ENCODE measurements at regions not wholly inside any gene's neighbourhood (a gene's known extent, or its start where the extent isn't known, plus 50 kb on each side); places are given as distances from the start of the nearest gene placed in this dataset.

GRCh38 chr16:79687249-79688130 is 87.0 kb upstream of the MAF start:
- Histone ChIP-seq H3F3A (ENCODE audit: control insufficient read depth, insufficient read depth) (no peaks in the 10 kb centered on the region), H3K79me2 (ENCODE audit: control insufficient read depth, low read length) (no peaks in the 10 kb centered on the region), H4K20me1 (ENCODE audit: control insufficient read depth, insufficient read depth, low read depth, low read length) (no peaks in the 10 kb centered on the region), H3K9me2 (replicated peaks; ENCODE audit: control insufficient read depth, low read length) (no peaks in the 10 kb centered on the region), H3K4me1 (ENCODE audit: control insufficient read depth, low read length) (no peaks in the 10 kb centered on the region), H3K36me3 (ENCODE audit: control insufficient read depth, low read length) (no peaks in the 10 kb centered on the region), H3K9me3 (ENCODE audit: control insufficient read depth, insufficient read depth, low read length) (no peaks in the 10 kb centered on the region), H3K4me3 (ENCODE audit: low read length) (no peak overlapping the region), H3K27ac (ENCODE audit: low read depth, low read length) (no peak overlapping the region), H3K4me2 (ENCODE audit: low read length) (no peak overlapping the region), H3K27me3 (ENCODE audit: control insufficient read depth, low read length) (no peaks in the 10 kb centered on the region)
- TF ChIP-seq, protein P1, sequence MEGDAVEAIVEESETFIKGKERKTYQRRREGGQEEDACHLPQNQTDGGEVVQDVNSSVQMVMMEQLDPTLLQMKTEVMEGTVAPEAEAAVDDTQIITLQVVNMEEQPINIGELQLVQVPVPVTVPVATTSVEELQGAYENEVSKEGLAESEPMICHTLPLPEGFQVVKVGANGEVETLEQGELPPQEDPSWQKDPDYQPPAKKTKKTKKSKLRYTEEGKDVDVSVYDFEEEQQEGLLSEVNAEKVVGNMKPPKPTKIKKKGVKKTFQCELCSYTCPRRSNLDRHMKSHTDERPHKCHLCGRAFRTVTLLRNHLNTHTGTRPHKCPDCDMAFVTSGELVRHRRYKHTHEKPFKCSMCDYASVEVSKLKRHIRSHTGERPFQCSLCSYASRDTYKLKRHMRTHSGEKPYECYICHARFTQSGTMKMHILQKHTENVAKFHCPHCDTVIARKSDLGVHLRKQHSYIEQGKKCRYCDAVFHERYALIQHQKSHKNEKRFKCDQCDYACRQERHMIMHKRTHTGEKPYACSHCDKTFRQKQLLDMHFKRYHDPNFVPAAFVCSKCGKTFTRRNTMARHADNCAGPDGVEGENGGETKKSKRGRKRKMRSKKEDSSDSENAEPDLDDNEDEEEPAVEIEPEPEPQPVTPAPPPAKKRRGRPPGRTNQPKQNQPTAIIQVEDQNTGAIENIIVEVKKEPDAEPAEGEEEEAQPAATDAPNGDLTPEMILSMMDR (IDR thresholded peaks at IDR 0.05; ENCODE audit: low read depth, low read length, poor library complexity, severe bottlenecking) = no peak
- TF ChIP-seq EZH2phosphoT487 (IDR thresholded peaks at IDR 0.05; ENCODE audit: borderline replicate concordance, low read length) = no peak

- no peaks in the 10 kb centered on the region for H3K4me1 ChIP-seq (ENCODE audit: control insufficient read depth, low read length)
- H3K4me2 ChIP-seq (ENCODE audit: low read length) = no peak overlapping the region
These were observed 85.3 kb upstream of the MAF start for GRCh38 chr16:79685871-79686270.

DNA sequence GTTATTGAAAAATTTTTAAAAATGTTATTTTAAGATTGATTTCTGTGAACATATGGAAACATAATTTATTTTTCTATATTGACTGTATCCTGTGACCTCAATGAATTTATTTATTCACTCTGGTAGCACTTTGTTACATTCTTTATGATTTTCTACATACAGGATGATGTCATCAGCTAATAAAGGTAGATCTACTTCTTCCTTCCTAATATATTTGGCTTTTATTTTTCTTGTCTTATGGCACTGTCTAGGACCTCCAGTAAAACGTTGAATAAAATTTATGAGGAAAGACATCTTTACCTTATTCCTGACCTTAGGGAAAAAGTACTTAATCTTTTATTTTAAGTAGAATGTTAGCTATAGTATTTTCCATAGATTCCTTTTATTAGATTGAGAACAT is 78.8 kb upstream of the MAF start:
- H3K27me3 ChIP-seq (ENCODE audit: control insufficient read depth, low read length) = no peaks in the 10 kb centered on the region
- H3K9me2 ChIP-seq (replicated peaks; ENCODE audit: control insufficient read depth, low read length) = no peaks in the 10 kb centered on the region
- no peaks in the 10 kb centered on the region for H3K9me3 ChIP-seq (ENCODE audit: control insufficient read depth, insufficient read depth, low read length)
- no peak for TF ChIP-seq EZH2phosphoT487 (IDR thresholded peaks at IDR 0.05; ENCODE audit: borderline replicate concordance, low read length)
- TF ChIP-seq, protein P1 (IDR thresholded peaks at IDR 0.05; ENCODE audit: low read depth, low read length, poor library complexity, severe bottlenecking) = no peak
- H3F3A ChIP-seq (ENCODE audit: control insufficient read depth, insufficient read depth) = no peaks in the 10 kb centered on the region
- H4K20me1 ChIP-seq (ENCODE audit: control insufficient read depth, insufficient read depth, low read depth, low read length) = no peaks in the 10 kb centered on the region
- H3K4me3 ChIP-seq (ENCODE audit: low read length) = no peak overlapping the region
- H3K79me2 ChIP-seq (ENCODE audit: control insufficient read depth, low read length) = no peaks in the 10 kb centered on the region
- no peaks in the 10 kb centered on the region for H3K4me1 ChIP-seq (ENCODE audit: control insufficient read depth, low read length)
- no peaks in the 10 kb centered on the region for H3K36me3 ChIP-seq (ENCODE audit: control insufficient read depth, low read length)
- no peak overlapping the region for H3K4me2 ChIP-seq (ENCODE audit: low read length)
- H3K27ac ChIP-seq (ENCODE audit: low read depth, low read length) = no peak overlapping the region

More at GRCh38 chr16:79685871-79686270, 85.3 kb upstream of the MAF start:
- Histone ChIP-seq H3K9me3 (ENCODE audit: control insufficient read depth, insufficient read depth, low read length) (no peaks in the 10 kb centered on the region), H4K20me1 (ENCODE audit: control insufficient read depth, insufficient read depth, low read depth, low read length) (no peaks in the 10 kb centered on the region), H3K27me3 (ENCODE audit: control insufficient read depth, low read length) (no peaks in the 10 kb centered on the region), H3F3A (ENCODE audit: control insufficient read depth, insufficient read depth) (no peaks in the 10 kb centered on the region), H3K9me2 (replicated peaks; ENCODE audit: control insufficient read depth, low read length) (no peaks in the 10 kb centered on the region), H3K36me3 (ENCODE audit: control insufficient read depth, low read length) (no peaks in the 10 kb centered on the region), H3K79me2 (ENCODE audit: control insufficient read depth, low read length) (no peaks in the 10 kb centered on the region), H3K27ac (ENCODE audit: low read depth, low read length) (no peak overlapping the region), H3K4me3 (ENCODE audit: low read length) (no peak overlapping the region)
- no peak for TF ChIP-seq EZH2phosphoT487 (IDR thresholded peaks at IDR 0.05; ENCODE audit: borderline replicate concordance, low read length)
- TF ChIP-seq, protein P1 (IDR thresholded peaks at IDR 0.05; ENCODE audit: low read depth, low read length, poor library complexity, severe bottlenecking) = no peak

Data from DOHH2 (cell line).